ENCODE measurements at regions not wholly inside any gene's neighbourhood (a gene's known extent, or its start where the extent isn't known, plus 50 kb on each side); places are given as distances from the start of the nearest gene placed in this dataset.

DNA sequence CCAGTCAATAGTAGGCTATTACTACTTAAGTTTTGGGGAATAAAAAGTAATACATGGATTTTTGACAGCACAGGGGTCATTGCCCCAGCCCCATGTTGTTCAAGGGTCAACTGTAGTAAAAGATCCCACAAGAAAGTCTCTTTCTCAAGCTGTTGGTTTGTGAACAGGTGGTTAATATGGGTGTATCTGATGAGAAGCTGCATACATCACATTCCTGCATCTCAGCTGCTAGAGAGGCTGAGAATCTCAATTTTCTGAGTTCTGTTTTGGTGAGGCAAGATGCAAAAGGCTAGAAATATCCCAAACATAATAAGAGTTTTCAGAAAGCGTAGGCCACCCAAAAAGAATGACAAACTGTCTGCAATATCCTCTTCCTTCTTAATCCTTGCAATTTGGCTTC, 76.8 kb upstream of the DAPK1 start:
- Histone ChIP-seq H3K23ac (ENCODE audit: insufficient read length, low read depth, low read length) (no peak overlapping the region), H2BK12ac (ENCODE audit: insufficient read length, low read depth, low read length) (no peak overlapping the region), H3K9ac (ENCODE audit: extremely low read depth, insufficient read length, low read length) (no peak overlapping the region), H3K79me1 (ENCODE audit: insufficient read depth, low read depth, low read length, poor library complexity, severe bottlenecking) (no peaks in the 10 kb centered on the region), H2AFZ (ENCODE audit: low read length) (no peak overlapping the region), H2BK5ac (ENCODE audit: insufficient read length, low read length) (no peak overlapping the region), H2BK120ac (ENCODE audit: low read depth, low read length, poor library complexity, severe bottlenecking) (no peak overlapping the region), H3K18ac (ENCODE audit: insufficient read length, low read depth, low read length) (no peak overlapping the region), H2AK5ac (ENCODE audit: insufficient read length, low read length) (no peak overlapping the region), H4K8ac (replicated peaks; ENCODE audit: insufficient read length, low read depth, low read length) (no peak overlapping the region), H3K4me2 (ENCODE audit: insufficient read depth, insufficient read length, low read length) (no peak overlapping the region), H3T11ph (ENCODE audit: low read length) (no peak overlapping the region), H4K5ac (ENCODE audit: insufficient read length, low read depth, low read length) (no peak overlapping the region), H3K27ac (ENCODE audit: insufficient read length, low read depth, low read length) (no peak overlapping the region), H4K91ac (ENCODE audit: insufficient read length, low read depth, low read length) (no peak overlapping the region), H3K14ac (ENCODE audit: insufficient read depth, low read length) (no peak overlapping the region), H4K20me1 (ENCODE audit: control insufficient read depth, insufficient read depth, insufficient read length) (no peaks in the 10 kb centered on the region), H3K9me3 (ENCODE audit: control insufficient read depth, low read depth, low read length) (peaks cover 9% of the 10 kb centered on the region), H3K27me3 (ENCODE audit: insufficient read depth, low read length) (no peaks in the 10 kb centered on the region), H3K79me2 (ENCODE audit: insufficient read depth, low read length) (no peaks in the 10 kb centered on the region), H2BK20ac (ENCODE audit: low read depth, low read length, poor library complexity, severe bottlenecking) (no peak overlapping the region), H3K4ac (ENCODE audit: low read depth, low read length) (no peak overlapping the region), H3K56ac (ENCODE audit: insufficient read length, low read depth, low read length) (no peak overlapping the region), H3K23me2 (ENCODE audit: insufficient read length, low read depth, low read length, poor library complexity, severe bottlenecking) (no peaks in the 10 kb centered on the region), H3K4me1 (ENCODE audit: insufficient read depth, low read length) (peaks cover 11% of the 10 kb centered on the region; the same call in 1 of the 2 replicates), H2BK15ac (ENCODE audit: low read depth, low read length) (no peak overlapping the region)
- TF ChIP-seq, protein P1, sequence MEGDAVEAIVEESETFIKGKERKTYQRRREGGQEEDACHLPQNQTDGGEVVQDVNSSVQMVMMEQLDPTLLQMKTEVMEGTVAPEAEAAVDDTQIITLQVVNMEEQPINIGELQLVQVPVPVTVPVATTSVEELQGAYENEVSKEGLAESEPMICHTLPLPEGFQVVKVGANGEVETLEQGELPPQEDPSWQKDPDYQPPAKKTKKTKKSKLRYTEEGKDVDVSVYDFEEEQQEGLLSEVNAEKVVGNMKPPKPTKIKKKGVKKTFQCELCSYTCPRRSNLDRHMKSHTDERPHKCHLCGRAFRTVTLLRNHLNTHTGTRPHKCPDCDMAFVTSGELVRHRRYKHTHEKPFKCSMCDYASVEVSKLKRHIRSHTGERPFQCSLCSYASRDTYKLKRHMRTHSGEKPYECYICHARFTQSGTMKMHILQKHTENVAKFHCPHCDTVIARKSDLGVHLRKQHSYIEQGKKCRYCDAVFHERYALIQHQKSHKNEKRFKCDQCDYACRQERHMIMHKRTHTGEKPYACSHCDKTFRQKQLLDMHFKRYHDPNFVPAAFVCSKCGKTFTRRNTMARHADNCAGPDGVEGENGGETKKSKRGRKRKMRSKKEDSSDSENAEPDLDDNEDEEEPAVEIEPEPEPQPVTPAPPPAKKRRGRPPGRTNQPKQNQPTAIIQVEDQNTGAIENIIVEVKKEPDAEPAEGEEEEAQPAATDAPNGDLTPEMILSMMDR (conservative IDR thresholded peaks at IDR 0.05): no peak
- no peak for DNase-seq
- H3K9me3 Mint-ChIP-seq: peaks cover 21 to 37% of the 10 kb centered on the region in 2 experiments
- H3K27ac Mint-ChIP-seq: no peak overlapping the region
- H3K27me3 Mint-ChIP-seq (ENCODE audit: low read depth): no peaks in the 10 kb centered on the region
- no peak overlapping the region for H3K4me3 Mint-ChIP-seq
- peaks cover 31 to 67% (median 39%) of the 10 kb centered on the region in 3 experiments for H3K36me3 Mint-ChIP-seq (ENCODE audit: insufficient read depth in 1 of 3, low read depth in 3 of 3)
- WGBS (ENCODE audit: extremely low coverage, insufficient read length, low lambda C conversion rate): no CpG with 5 or more reads among the region's 1 CpG
- peaks cover 29 to 35% of the 10 kb centered on the region in 2 experiments for H3K4me1 Mint-ChIP-seq
